ENCODE measurements at regions not wholly inside any gene's neighbourhood (a gene's known extent, or its start where the extent isn't known, plus 50 kb on each side); places are given as distances from the start of the nearest gene placed in this dataset.
"Not testable (repeated sequence)": the region's sequence is repeated elsewhere in the genome, so short reads cannot be mapped to it uniquely, and the experiment has no call there.

DNA sequence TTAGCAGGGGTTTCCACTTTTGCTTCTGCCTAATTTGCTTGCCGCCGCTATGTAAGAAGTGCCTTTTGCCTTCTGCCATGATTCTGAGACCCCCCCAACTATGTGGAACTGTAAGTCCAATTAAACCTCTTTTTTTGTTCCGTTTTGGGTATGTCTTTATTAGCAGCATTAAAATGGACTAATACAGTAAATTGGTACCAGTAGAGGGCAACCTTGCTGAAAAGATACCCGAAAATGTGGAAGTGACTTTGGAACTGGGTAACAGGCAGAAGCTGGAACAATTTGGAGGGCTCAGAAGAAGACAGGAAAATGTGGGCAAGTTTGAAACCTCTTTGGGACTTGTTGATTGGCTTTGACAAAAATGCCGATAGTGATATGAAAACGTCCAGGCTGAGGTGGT lies 216.1 kb upstream of the FSIP2 start:
- H2AFZ ChIP-seq, result no peak overlapping the region
- WGBS (ENCODE audit: low lambda C conversion rate, missing lambda C conversion rate), result 88% methylated on average over 6 of the region's 6 CpGs
- H3K79me2 ChIP-seq, result no peaks in the 10 kb centered on the region
- no peaks in the 10 kb centered on the region for H3K36me3 ChIP-seq (replicated peaks; ENCODE audit: insufficient read depth, low read depth)
- TF ChIP-seq EZH2phosphoT487 (IDR thresholded peaks at IDR 0.05; ENCODE audit: low read depth, severe bottlenecking, unreplicated experiment) (no peak), EZH2 (IDR thresholded peaks at IDR 0.05; ENCODE audit: borderline replicate concordance) (no peak)
- TF ChIP-seq, protein P1, sequence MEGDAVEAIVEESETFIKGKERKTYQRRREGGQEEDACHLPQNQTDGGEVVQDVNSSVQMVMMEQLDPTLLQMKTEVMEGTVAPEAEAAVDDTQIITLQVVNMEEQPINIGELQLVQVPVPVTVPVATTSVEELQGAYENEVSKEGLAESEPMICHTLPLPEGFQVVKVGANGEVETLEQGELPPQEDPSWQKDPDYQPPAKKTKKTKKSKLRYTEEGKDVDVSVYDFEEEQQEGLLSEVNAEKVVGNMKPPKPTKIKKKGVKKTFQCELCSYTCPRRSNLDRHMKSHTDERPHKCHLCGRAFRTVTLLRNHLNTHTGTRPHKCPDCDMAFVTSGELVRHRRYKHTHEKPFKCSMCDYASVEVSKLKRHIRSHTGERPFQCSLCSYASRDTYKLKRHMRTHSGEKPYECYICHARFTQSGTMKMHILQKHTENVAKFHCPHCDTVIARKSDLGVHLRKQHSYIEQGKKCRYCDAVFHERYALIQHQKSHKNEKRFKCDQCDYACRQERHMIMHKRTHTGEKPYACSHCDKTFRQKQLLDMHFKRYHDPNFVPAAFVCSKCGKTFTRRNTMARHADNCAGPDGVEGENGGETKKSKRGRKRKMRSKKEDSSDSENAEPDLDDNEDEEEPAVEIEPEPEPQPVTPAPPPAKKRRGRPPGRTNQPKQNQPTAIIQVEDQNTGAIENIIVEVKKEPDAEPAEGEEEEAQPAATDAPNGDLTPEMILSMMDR (IDR thresholded peaks at IDR 0.05; ENCODE audit: poor library complexity), result no peak
- DNase-seq (ENCODE audit: low spot score), result no peak
- H3K27ac ChIP-seq, result no peak overlapping the region
- no peaks in the 10 kb centered on the region for H3K9me2 ChIP-seq (replicated peaks; ENCODE audit: insufficient read depth)
- H3K27me3 ChIP-seq, result no peaks in the 10 kb centered on the region
- no peak overlapping the region for H3K4me2 ChIP-seq
- no peaks in the 10 kb centered on the region for H3K4me1 ChIP-seq (ENCODE audit: insufficient read depth)
- H3K4me3 ChIP-seq, result no peak overlapping the region
- H4K20me1 ChIP-seq (ENCODE audit: insufficient read depth, poor library complexity, severe bottlenecking), result no peaks in the 10 kb centered on the region
- no peaks in the 10 kb centered on the region for H3K9me3 ChIP-seq (ENCODE audit: low read depth)

DNA sequence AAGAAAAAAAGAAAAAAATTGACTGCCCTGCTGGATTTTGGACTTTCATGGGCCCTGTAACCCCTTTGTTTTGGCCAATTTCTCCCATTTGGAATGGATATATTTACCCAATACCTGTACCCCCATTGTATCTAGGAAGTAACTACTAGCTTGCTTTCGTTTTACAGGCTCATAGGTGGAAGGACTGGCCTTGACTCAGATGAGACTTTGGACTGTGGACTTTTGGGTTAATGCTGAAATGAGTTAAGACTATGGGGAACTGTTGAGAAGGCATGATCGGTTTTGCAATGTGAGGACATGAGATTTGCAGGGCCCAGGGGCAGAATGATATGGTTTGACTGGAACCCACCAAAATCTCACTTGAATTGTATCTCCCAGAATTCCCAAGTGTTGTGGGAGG lies 214.4 kb upstream of the FSIP2 start:
- H2AFZ ChIP-seq; H3K36me3 ChIP-seq (replicated peaks; ENCODE audit: insufficient read depth, low read depth); H3K27ac ChIP-seq; DNase-seq (ENCODE audit: low spot score); H3K27me3 ChIP-seq; H3K4me3 ChIP-seq; H3K9me3 ChIP-seq (ENCODE audit: low read depth); H4K20me1 ChIP-seq (ENCODE audit: insufficient read depth, poor library complexity, severe bottlenecking); H3K9me2 ChIP-seq (replicated peaks; ENCODE audit: insufficient read depth); H3K4me1 ChIP-seq (ENCODE audit: insufficient read depth); H3K4me2 ChIP-seq; H3K79me2 ChIP-seq: not testable (repeated sequence)
- WGBS (ENCODE audit: low lambda C conversion rate, missing lambda C conversion rate), result 82% methylated on average over 2 of the region's 2 CpGs

DNA sequence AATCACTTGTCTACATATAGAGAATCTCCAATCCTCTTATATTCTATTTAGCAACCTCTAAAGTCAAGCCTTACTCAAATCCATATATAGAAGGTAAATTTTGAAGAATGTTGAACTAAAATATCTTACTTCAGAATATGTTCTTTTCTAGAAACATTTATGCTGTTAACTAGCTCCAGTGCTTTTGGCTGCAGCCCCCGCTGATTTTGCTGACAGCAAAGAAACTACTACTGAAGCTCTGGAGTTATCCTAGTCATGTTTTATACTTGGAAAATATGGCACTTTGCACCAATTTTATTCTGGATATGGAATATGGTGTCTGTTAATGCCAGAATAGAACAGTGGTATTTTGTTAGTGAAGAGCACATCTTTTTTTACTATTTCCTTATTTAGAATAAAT lies 212.4 kb upstream of the FSIP2 start:
- Histone ChIP-seq H3K4me1 (ENCODE audit: insufficient read depth) (no peaks in the 10 kb centered on the region), H3K9me3 (ENCODE audit: low read depth) (no peaks in the 10 kb centered on the region), H3K9me2 (replicated peaks; ENCODE audit: insufficient read depth) (no peaks in the 10 kb centered on the region), H4K20me1 (ENCODE audit: insufficient read depth, poor library complexity, severe bottlenecking) (no peaks in the 10 kb centered on the region), H2AFZ (no peak overlapping the region), H3K79me2 (no peaks in the 10 kb centered on the region), H3K27ac (no peak overlapping the region), H3K36me3 (replicated peaks; ENCODE audit: insufficient read depth, low read depth) (no peaks in the 10 kb centered on the region), H3K27me3 (no peaks in the 10 kb centered on the region), H3K4me2 (no peak overlapping the region), H3K4me3 (no peak overlapping the region)
- WGBS (ENCODE audit: low lambda C conversion rate, missing lambda C conversion rate), result 100% methylated on average over 1 of the region's 1 CpG
- TF ChIP-seq, protein P1 (IDR thresholded peaks at IDR 0.05; ENCODE audit: poor library complexity), result no peak
- DNase-seq (ENCODE audit: low spot score), result no peak

DNA sequence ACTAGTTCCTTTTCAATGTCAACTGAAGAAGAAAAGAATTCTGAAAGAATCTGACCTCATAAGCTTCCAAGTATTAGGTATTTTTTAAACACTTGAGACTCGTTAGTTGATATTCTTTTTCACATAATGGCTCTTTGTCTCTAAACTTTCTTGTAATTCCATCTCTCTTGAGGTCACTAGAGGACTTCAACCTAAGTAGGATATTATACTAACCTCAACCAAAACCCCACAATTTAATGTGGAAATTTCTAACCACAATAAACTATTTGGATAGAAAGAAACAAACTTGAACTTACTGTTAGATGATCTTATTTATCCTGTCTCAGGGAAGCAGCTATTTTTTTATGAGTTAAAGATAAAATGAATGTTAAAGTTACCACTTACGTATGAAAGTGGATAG lies 206.9 kb upstream of the FSIP2 start:
- WGBS (ENCODE audit: low lambda C conversion rate, missing lambda C conversion rate), result 94% methylated on average over 2 of the region's 2 CpGs
- Histone ChIP-seq H3K4me1 (ENCODE audit: insufficient read depth) (no peaks in the 10 kb centered on the region), H3K9me2 (replicated peaks; ENCODE audit: insufficient read depth) (no peaks in the 10 kb centered on the region), H3K4me3 (no peak overlapping the region), H3K27ac (no peak overlapping the region), H4K20me1 (ENCODE audit: insufficient read depth, poor library complexity, severe bottlenecking) (no peaks in the 10 kb centered on the region), H3K9me3 (ENCODE audit: low read depth) (no peaks in the 10 kb centered on the region), H3K27me3 (no peaks in the 10 kb centered on the region), H3K36me3 (replicated peaks; ENCODE audit: insufficient read depth, low read depth) (no peaks in the 10 kb centered on the region), H3K79me2 (no peaks in the 10 kb centered on the region), H3K4me2 (no peak overlapping the region), H2AFZ (no peak overlapping the region)
- no peak for DNase-seq (ENCODE audit: low spot score)
- TF ChIP-seq, protein P1 (IDR thresholded peaks at IDR 0.05; ENCODE audit: poor library complexity), result no peak
- TF ChIP-seq EZH2phosphoT487 (IDR thresholded peaks at IDR 0.05; ENCODE audit: low read depth, severe bottlenecking, unreplicated experiment) (no peak), EZH2 (IDR thresholded peaks at IDR 0.05; ENCODE audit: borderline replicate concordance) (no peak)

Measured in hepatocyte (in vitro differentiated cells).